HG03064 (cell line): ENCODE measurements at regions not wholly inside any gene's neighbourhood (a gene's known extent, or its start where the extent isn't known, plus 50 kb on each side); places are given as distances from the start of the nearest gene placed in this dataset.

Experiments
- ATAC-seq: cut with Tn5 transposase; IDR thresholded peaks from one replicate; pipeline ENCODE4 v1.9.1; 2021; ENCODE audit warnings: low read depth; ENCODE audit not compliant: unreplicated experiment

GRCh38 chr5:14019768-14020290, 75.3 kb upstream of the DNAH5 start:
- ATAC-seq, result no peak

DNA sequence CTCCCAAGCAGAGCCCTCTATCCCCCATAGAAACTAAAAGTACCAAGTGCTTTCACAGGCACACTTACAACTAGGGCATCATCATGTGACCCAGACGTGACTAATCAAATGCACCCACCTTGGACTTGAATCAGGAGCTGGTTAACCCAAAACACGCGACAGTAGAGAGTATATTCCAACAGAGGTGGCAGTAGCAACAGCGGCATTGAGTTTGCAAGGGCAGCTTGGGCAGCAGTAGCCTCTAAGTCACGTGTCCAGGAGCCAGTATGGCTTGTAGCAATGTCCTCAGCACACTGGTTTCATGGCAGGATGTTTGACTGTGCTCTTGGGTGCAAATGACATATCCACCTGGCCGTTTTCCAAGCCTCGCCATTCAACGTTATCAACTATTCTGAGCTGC, 73.4 kb upstream of the DNAH5 start:
- ATAC-seq, result no peak

DNA sequence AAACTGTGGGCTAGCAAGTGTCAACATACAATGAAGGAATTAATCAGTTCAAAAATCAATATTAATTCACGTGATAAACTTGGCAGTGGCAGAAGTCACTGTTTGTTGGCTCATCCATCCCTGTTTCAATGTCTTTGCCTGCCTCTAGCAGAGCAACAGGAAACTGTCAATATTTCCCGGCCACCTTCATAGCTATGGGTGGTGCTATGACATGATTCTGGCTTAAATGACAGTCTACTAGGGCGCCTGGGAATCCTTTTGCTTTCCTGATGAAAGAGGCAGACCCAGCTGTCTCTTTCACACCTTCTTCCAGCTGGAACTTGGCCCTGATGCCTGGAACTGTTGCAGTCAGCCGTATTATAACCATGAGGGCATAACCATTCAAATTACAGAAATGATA, 72.1 kb upstream of the DNAH5 start:
- ATAC-seq, result no peak

GRCh38 chr5:14011089-14012020, 66.9 kb upstream of the DNAH5 start:
- ATAC-seq, result peak; percentile 93

- ATAC-seq, result no peak
These were observed 65.1 kb upstream of the DNAH5 start for GRCh38 chr5:14009575-14009974.

DNA sequence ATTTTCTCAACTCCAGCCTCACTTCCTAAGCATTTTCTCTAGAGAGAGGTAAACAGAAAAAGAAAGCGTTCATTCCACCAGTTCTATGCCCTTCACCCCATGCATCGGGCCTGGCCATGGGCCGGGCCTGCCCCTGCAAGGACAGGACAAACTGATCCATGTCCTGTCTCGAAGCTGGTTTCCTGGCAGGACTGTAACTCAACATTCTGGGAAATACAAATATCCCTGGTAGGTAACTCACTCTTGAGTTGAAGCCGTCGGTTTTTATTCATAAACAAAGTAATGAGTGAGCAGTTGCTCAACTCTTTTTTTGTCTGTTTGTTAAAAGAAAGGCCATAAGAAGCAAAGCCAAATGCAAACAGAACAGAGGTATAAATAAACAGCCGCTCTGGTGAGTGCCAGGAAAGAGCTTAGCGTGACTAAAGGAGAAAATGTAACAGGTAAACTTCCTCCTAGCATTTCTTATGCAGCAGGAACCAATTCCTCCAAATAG, 64.4 kb upstream of the DNAH5 start:
- ATAC-seq, result no peak

GRCh38 chr5:14006823-14007520, 62.5 kb upstream of the DNAH5 start:
- no peak for ATAC-seq

GRCh38 chr5:14004598-14005394, 60.3 kb upstream of the DNAH5 start:
- no peak for ATAC-seq

DNA sequence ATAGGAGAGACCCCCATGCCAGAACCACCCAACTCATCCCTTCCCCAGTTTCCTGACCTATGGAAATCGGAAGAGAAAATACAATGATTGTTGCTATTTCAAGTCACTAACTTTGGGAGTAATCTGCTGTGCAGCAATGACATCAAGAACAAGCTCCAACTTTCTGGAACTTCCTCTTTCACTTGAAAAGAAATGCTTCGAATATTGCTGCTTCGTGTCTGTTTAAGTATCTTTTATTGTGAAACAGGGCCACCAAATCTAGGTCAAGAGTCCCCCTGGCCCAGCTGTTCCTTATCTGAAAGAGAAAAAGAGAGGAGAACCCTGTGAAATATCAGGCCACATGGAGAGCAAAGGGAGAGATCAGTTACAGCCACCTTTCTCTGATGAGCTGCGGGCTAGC, 59.4 kb upstream of the DNAH5 start:
- no peak for ATAC-seq

DNA sequence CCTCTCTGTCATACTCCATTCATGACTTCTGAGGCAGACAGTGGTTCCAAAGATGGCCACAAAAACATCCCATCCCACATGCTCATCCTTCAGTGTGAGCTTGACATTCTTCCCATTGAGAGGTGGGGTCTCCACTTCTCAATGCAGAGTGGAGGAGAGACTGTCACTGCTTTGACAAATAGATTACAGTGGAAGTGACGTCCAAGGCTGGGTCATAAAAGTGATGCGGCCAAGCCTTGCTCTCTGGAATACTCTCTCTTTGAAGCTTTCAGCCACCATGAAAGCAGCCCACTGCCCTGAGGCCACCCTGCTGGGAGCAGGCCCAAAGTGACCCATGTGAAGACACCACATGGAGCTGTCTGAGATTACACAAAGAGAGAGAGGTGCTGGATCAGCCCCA, 59.0 kb upstream of the DNAH5 start:
- no peak for ATAC-seq

DNA sequence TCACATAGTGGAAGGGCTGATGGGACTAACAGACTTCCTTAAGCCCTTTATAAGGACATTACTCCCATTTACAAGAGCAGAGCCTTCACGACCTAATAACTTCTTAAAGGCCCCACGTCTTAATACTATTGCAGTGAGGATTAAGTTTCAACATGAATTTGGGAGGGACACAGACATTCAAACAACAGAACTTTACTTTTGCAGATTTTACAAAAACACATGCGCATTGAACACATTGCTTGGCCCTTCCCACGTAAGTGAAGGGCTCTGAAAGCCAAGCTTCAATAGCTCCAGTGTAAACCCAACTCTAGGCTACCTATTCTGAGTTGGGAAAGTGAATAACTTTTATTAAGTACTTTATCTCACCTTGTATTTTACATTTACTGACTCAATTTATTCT, 53.8 kb upstream of the DNAH5 start:
- no peak for ATAC-seq

GRCh38 chr5:13997514-13997913, 53.0 kb upstream of the DNAH5 start:
- ATAC-seq, result no peak

- ATAC-seq, result no peak
These were observed 50.2 kb upstream of the DNAH5 start for GRCh38 chr5:13994621-13995253.
